Coronary artery (tissue), 2 donors: ENCODE measurements at regions not wholly inside any gene's neighbourhood (a gene's known extent, or its start where the extent isn't known, plus 50 kb on each side); places are given as distances from the start of the nearest gene placed in this dataset.

Experiments used
- DNase-seq: peaks from one replicate; pipeline ENCODE4 v3.0.0-alpha.2; 2017; ENCODE audit warnings: low spot score
- H3K27ac ChIP-seq, 2 donors: fragments of 200-600 bp; sonication (generic); one replicate each; pipeline ENCODE4 v1.5.1; 2016 to 2019
- H3K4me3 ChIP-seq: fragments of 200-600 bp; sonication (generic); 2 replicates; pipeline ENCODE4 v1.5.1; 2016; ENCODE audit warnings: mild to moderate bottlenecking, moderate library complexity
- TF ChIP-seq, protein P1 (sequence below): fragments of 200-600 bp; sonication (generic); IDR thresholded peaks from one replicate; pipeline ENCODE4 v1.5.1; 2019; ENCODE audit warnings: antibody characterized with exemption

DNA sequence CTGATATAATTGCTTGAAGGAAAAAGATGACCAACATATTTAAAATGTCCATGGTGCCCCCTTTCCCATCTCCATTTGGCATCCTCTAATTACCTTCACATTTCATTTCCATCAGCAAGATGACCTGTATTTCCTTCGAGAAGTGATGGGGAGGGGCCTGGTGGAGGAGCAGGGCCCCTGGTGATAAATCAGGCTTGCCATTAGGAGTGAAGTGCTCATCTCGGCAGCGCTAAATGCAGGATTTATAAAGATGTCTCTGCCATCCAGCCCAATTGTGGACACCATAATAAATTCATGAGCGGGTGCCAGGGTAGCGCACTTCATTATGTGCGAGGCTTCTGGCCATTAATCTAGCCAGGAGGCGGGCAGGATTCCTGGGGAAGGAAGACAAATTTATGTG, 101.5 kb upstream of the IRX6 start:
- no peak for DNase-seq
- Histone ChIP-seq H3K4me3 (no peak overlapping the region), H3K27ac (no peak overlapping the region)
- TF ChIP-seq, protein P1, sequence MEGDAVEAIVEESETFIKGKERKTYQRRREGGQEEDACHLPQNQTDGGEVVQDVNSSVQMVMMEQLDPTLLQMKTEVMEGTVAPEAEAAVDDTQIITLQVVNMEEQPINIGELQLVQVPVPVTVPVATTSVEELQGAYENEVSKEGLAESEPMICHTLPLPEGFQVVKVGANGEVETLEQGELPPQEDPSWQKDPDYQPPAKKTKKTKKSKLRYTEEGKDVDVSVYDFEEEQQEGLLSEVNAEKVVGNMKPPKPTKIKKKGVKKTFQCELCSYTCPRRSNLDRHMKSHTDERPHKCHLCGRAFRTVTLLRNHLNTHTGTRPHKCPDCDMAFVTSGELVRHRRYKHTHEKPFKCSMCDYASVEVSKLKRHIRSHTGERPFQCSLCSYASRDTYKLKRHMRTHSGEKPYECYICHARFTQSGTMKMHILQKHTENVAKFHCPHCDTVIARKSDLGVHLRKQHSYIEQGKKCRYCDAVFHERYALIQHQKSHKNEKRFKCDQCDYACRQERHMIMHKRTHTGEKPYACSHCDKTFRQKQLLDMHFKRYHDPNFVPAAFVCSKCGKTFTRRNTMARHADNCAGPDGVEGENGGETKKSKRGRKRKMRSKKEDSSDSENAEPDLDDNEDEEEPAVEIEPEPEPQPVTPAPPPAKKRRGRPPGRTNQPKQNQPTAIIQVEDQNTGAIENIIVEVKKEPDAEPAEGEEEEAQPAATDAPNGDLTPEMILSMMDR, result no peak

DNA sequence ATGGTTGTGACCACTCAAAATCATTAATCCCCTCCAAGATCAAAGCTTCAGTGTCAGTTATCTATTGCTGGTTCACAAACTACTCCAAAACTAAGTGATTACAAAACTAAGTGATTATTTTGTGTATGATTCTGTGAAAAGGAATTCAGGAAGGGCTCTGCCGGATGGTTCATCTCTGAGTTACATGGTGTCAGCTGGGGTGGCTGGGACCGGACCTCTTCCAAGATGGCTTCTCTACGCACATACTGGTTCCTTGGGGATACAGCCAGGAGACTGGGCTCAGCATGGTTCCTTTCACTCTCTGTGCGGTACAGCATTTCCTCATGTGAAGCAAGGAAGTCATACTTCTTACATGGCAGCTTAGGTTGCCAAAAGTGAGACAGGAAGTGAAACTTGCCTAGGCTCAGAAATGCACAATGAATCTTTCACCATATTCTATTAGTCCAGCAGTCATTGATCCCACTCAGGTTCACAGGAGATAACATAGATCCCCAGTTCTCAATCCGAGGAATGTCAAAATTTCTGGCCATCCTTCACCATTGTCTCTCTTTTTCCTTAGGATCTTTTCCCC, 97.9 kb upstream of the IRX6 start:
- DNase-seq, result no peak
- TF ChIP-seq, protein P1, result no peak
- H3K27ac ChIP-seq, result no peak overlapping the region
- H3K4me3 ChIP-seq, result no peak overlapping the region

DNA sequence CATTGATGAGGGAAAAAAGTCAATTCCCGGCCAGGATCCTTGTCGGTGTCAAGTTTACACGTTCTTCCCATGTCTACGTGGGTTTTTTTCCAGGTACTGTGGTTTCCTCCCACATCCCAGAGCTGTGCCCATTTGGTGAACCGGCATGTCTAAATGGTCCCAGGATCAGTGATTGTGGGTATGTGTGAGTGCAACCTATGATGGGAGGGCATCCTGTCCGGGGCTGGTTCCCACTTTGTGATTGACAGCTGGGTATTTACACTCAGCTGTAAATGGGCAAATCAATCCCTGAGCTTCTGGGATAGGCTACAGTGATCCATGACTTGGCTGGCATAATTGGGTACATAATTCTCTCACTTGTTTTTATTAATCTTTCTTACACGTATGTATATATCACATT, 91.2 kb upstream of the IRX6 start:
- DNase-seq, result no peak
- Histone ChIP-seq H3K4me3 (no peak overlapping the region), H3K27ac (no peak overlapping the region)
- TF ChIP-seq, protein P1, result no peak

- no peak overlapping the region for H3K4me3 ChIP-seq
- H3K27ac ChIP-seq, result no peak overlapping the region
- TF ChIP-seq, protein P1, result no peak
- DNase-seq, result no peak
These were observed 90.5 kb upstream of the IRX6 start for GRCh38 chr16:55233464-55233863.

GRCh38 chr16:55236655-55237054, 87.3 kb upstream of the IRX6 start:
- TF ChIP-seq, protein P1, result no peak
- no peak for DNase-seq
- Histone ChIP-seq H3K27ac (no peak overlapping the region), H3K4me3 (no peak overlapping the region)

GRCh38 chr16:55239723-55240122, 84.3 kb upstream of the IRX6 start:
- H3K4me3 ChIP-seq, result no peak overlapping the region
- TF ChIP-seq, protein P1, result no peak
- DNase-seq, result no peak
- no peak overlapping the region for H3K27ac ChIP-seq

GRCh38 chr16:55240888-55241287, 83.1 kb upstream of the IRX6 start:
- no peak overlapping the region for H3K4me3 ChIP-seq
- no peak for DNase-seq
- H3K27ac ChIP-seq, result no peak overlapping the region
- TF ChIP-seq, protein P1, result no peak
